ENCODE measurements at regions not wholly inside any gene's neighbourhood (a gene's known extent, or its start where the extent isn't known, plus 50 kb on each side); places are given as distances from the start of the nearest gene placed in this dataset.

DNA sequence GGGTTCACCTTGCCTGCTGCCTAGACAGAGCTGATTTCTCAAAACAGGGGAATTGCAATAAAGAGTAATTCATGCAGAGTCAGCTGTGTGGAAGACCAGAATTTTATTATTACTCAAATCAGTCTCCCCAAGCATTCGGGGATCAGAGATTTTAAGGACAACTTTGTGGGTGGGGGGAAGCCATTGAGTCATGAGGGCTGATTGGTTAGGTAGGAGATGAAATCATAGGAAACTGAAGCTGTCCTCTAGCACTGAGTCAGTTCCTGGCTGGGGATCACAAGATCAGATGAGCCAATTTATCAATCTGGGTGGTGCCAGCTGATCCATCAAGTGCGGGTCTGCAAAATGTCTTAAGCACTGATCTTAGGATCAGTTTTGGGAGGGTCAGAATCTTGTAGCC is 159.1 kb upstream of the MAP1B start:
- peaks cover 0 to 39% (median 13%) of the 10 kb centered on the region in 8 donors for H3K9me3 ChIP-seq
- H3K4me3 ChIP-seq, result no peak overlapping the region
- no peak for DNase-seq
- no peak overlapping the region for H3K27ac ChIP-seq
- H3K4me1 ChIP-seq, result no peaks in the 10 kb centered on the region
- H3K36me3 ChIP-seq, result no peaks in the 10 kb centered on the region
- H3K27me3 ChIP-seq (replicated peaks in 1 of 7), result no peaks in the 10 kb centered on the region
- intact Hi-C loops (cut with DNase I; ENCODE audit: low total_unique reads), result no loop called here
- no peak for TF ChIP-seq POLR2AphosphoS5 (IDR thresholded peaks at IDR 0.05)
- TF ChIP-seq, protein P1, sequence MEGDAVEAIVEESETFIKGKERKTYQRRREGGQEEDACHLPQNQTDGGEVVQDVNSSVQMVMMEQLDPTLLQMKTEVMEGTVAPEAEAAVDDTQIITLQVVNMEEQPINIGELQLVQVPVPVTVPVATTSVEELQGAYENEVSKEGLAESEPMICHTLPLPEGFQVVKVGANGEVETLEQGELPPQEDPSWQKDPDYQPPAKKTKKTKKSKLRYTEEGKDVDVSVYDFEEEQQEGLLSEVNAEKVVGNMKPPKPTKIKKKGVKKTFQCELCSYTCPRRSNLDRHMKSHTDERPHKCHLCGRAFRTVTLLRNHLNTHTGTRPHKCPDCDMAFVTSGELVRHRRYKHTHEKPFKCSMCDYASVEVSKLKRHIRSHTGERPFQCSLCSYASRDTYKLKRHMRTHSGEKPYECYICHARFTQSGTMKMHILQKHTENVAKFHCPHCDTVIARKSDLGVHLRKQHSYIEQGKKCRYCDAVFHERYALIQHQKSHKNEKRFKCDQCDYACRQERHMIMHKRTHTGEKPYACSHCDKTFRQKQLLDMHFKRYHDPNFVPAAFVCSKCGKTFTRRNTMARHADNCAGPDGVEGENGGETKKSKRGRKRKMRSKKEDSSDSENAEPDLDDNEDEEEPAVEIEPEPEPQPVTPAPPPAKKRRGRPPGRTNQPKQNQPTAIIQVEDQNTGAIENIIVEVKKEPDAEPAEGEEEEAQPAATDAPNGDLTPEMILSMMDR (IDR thresholded peaks at IDR 0.05 in 8 of 11, conservative IDR thresholded peaks at IDR 0.05 in 3 of 11), result no peak
- no peak for TF ChIP-seq POLR2A (IDR thresholded peaks at IDR 0.05)
- WGBS, 5 donors, result 88 to 97% (median 90%) methylated on average over 2 of the region's 2 CpGs

GRCh38 chr5:71949772-71950171 is 157.5 kb upstream of the MAP1B start:
- no peaks in the 10 kb centered on the region for H3K36me3 ChIP-seq
- no peak overlapping the region for H3K4me3 ChIP-seq
- H3K27me3 ChIP-seq (replicated peaks in 1 of 7), result peaks cover 0 to 8% (median 0%) of the 10 kb centered on the region in 7 donors
- H3K9me3 ChIP-seq, result peaks cover 0 to 39% (median 13%) of the 10 kb centered on the region in 8 donors
- H3K4me1 ChIP-seq, result no peaks in the 10 kb centered on the region
- H3K27ac ChIP-seq, result no peak overlapping the region
- no peak for TF ChIP-seq POLR2A (IDR thresholded peaks at IDR 0.05)
- TF ChIP-seq, protein P1 (IDR thresholded peaks at IDR 0.05 in 8 of 11, conservative IDR thresholded peaks at IDR 0.05 in 3 of 11), result no peak
- TF ChIP-seq POLR2AphosphoS5 (IDR thresholded peaks at IDR 0.05), result no peak
- intact Hi-C loops (cut with DNase I; ENCODE audit: low total_unique reads), result no loop called here
- no peak for DNase-seq
- 85 to 96% (median 86%) methylated on average over 5 of the region's 5 CpGs for WGBS, 5 donors

DNA sequence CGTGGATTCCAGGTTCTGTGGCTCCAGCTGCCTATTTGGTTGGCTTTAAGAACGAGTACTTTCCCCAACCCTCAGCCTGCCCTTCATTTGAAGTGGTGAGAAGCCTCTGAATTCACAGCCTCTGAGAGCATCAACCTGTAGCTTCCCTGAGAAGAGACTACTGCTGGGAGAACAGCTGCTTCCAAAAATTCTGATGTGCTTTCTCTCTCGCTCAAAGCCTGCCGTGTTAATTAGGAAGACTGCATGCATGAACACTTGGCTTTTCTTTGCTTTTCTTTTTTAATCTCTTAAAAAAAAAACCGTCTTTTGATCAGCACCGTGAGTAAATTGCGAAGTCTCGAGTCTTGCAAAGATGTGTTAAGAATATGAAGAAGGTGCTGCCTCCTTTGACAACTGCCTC is 153.4 kb upstream of the MAP1B start:
- DNase-seq, result no peak
- 84 to 92% (median 90%) methylated on average over 8 of the region's 8 CpGs for WGBS, 5 donors
- H3K27ac ChIP-seq, result no peak overlapping the region
- no peak overlapping the region for H3K4me3 ChIP-seq
- intact Hi-C loops (cut with DNase I; ENCODE audit: low total_unique reads), result no loop called here
- H3K27me3 ChIP-seq (replicated peaks in 1 of 7), result peaks cover 0 to 8% (median 0%) of the 10 kb centered on the region in 7 donors
- no peaks in the 10 kb centered on the region for H3K4me1 ChIP-seq
- TF ChIP-seq POLR2A (IDR thresholded peaks at IDR 0.05), result no peak
- no peak for TF ChIP-seq POLR2AphosphoS5 (IDR thresholded peaks at IDR 0.05)
- TF ChIP-seq, protein P1 (IDR thresholded peaks at IDR 0.05 in 8 of 11, conservative IDR thresholded peaks at IDR 0.05 in 3 of 11), result no peak
- H3K9me3 ChIP-seq, result peaks cover 0 to 16% (median 3%) of the 10 kb centered on the region in 8 donors
- no peaks in the 10 kb centered on the region for H3K36me3 ChIP-seq

- Histone ChIP-seq H3K36me3 (no peaks in the 10 kb centered on the region), H3K4me1 (no peaks in the 10 kb centered on the region), H3K4me3 (no peak overlapping the region), H3K27me3 (replicated peaks in 1 of 7) (peaks cover 0 to 8% (median 0%) of the 10 kb centered on the region in 7 donors), H3K27ac (no peak overlapping the region), H3K9me3 (peaks cover 0 to 12% (median 0%) of the 10 kb centered on the region in 8 donors)
- DNase-seq, result no peak
- TF ChIP-seq, protein P1 (IDR thresholded peaks at IDR 0.05 in 8 of 11, conservative IDR thresholded peaks at IDR 0.05 in 3 of 11), result no peak
- no peak for TF ChIP-seq POLR2A (IDR thresholded peaks at IDR 0.05)
- TF ChIP-seq POLR2AphosphoS5 (IDR thresholded peaks at IDR 0.05), result no peak
- intact Hi-C loops (cut with DNase I; ENCODE audit: low total_unique reads), result no loop called here
- 55 to 72% (median 67%) methylated on average over 4 of the region's 4 CpGs for WGBS, 5 donors
Observed at GRCh38 chr5:71954329-71954728, 152.9 kb upstream of the MAP1B start.

All from spleen (tissue), 11 donors.